K562 (cell line): ENCODE measurements at regions not wholly inside any gene's neighbourhood (a gene's known extent, or its start where the extent isn't known, plus 50 kb on each side); places are given as distances from the start of the nearest gene placed in this dataset.

ENCODE experiments used
- ATAC-seq: fragments of 200-7000 bp; cut with Tn5 transposase; 3 replicates; pipeline ENCODE4 v1.9.1; 2020; ENCODE audit warnings: moderate library complexity
- BruUV-seq: library from RNA; stranded (reverse); fragments of 400-500 nt; replicated peaks from 2 replicates; lab custom pipeline; 2021; lab: Mats Ljungman, UMichigan
- CTCF ChIA-PET: fragments of 300-600 bp; formaldehyde crosslinking; extraction: SDS; loops from one replicate; lab custom pipeline; 2021; ENCODE audit warnings: low intra/inter-chr PET ratio; lab: Yijun Ruan, JAX
- POLR2A ChIA-PET: fragments of 300-600, 350-650 bp; sonication (Branson Sonifier 250); formaldehyde crosslinking; extraction: SDS; loops from one replicate; lab custom pipeline; 2021; ENCODE audit warnings: antibody characterized with exemption, inconsistent platforms; lab: Yijun Ruan, JAX
- DNase-seq, 4 experiments: peaks; one replicate each; pipeline versions ENCODE4 v3.0.0 to v3.0.0-alpha.2; 2011 to 2018; ENCODE audit warnings: low spot score in 3 of 4, mixed read lengths in 3 of 4; ENCODE audit errors: extremely low read depth in 1 of 4
- FAIRE-seq: peaks from 2 replicates; lab custom pipeline; 2011; peaks lifted over from hg19 to GRCh38; lab: Jason Lieb, UNC
- H2AFZ ChIP-seq: 2 replicates; pipeline ENCODE4 v1.6.0; 2011; ENCODE audit warnings: low read depth, low read length, control low read depth, inconsistent platforms
- H3K27ac ChIP-seq: fragments of 200-600 bp; 3 replicates; pipeline ENCODE4 v1.8.0; 2011; ENCODE audit warnings: low read depth, mild to moderate bottlenecking, control low read depth, inconsistent platforms, low read length, moderate library complexity, mixed read lengths; ENCODE audit errors: extremely low read depth
- H3K27me3 ChIP-seq, 2 experiments: fragments of 300-600 bp in 1 of 2; 2 replicates in 1 of 2; 3 replicates in 1 of 2; pipeline versions ENCODE4 v1.6.0 to v1.8.0; 2011; ENCODE audit warnings: inconsistent platforms in 2 of 2, low read length in 2 of 2, mild to moderate bottlenecking in 1 of 2, mixed read lengths in 1 of 2, moderate library complexity in 1 of 2; ENCODE audit not compliant: control insufficient read depth in 2 of 2, insufficient read depth in 2 of 2
- H3K36me3 ChIP-seq: fragments of 300-600 bp; 3 replicates; pipeline ENCODE4 v1.8.0; 2011; ENCODE audit warnings: mild to moderate bottlenecking, low read length, inconsistent platforms; ENCODE audit not compliant: control insufficient read depth, insufficient read depth
- H3K4me1 ChIP-seq, 2 experiments: fragments of 200-600 bp in 1 of 2; replicated peaks in 1 of 2; 2 replicates in 1 of 2; 3 replicates in 1 of 2; pipeline versions ENCODE4 v1.5.1 to v1.8.0; 2011; ENCODE audit warnings: inconsistent platforms in 2 of 2, low read length in 2 of 2, mild to moderate bottlenecking in 1 of 2, mixed read lengths in 1 of 2, moderate library complexity in 1 of 2; ENCODE audit not compliant: control insufficient read depth in 2 of 2, insufficient read depth in 2 of 2
- H3K4me2 ChIP-seq: 2 replicates; pipeline ENCODE4 v1.6.1; 2011; ENCODE audit warnings: low read length, control low read depth, inconsistent platforms, mixed read lengths; ENCODE audit not compliant: insufficient read depth
- H3K4me3 ChIP-seq: fragments of 200-600 bp; sonication (generic), shearing (Covaris generic); 2 replicates; pipeline ENCODE4 v1.5.1; 2016; ENCODE audit warnings: control low read depth, inconsistent platforms
- H3K79me2 ChIP-seq: fragments of 200-600 bp; 3 replicates; pipeline ENCODE4 v1.8.0; 2011; ENCODE audit warnings: low read length, inconsistent platforms; ENCODE audit not compliant: control insufficient read depth, insufficient read depth
- H3K9ac ChIP-seq, 2 experiments: 2 replicates each; pipeline versions ENCODE4 v1.6.0 to v1.6.1; 2011; ENCODE audit warnings: low read depth in 2 of 2, low read length in 2 of 2, control low read depth in 1 of 2, inconsistent platforms in 1 of 2, mild to moderate bottlenecking in 1 of 2, mixed read lengths in 1 of 2; ENCODE audit not compliant: insufficient read depth in 1 of 2
- H3K9me1 ChIP-seq: one replicate; pipeline ENCODE4 v1.6.0; 2011; ENCODE audit warnings: inconsistent platforms, mild to moderate bottlenecking, low read length, moderate library complexity; ENCODE audit not compliant: control insufficient read depth, insufficient read depth
- H3K9me3 ChIP-seq: replicated peaks from 2 replicates; pipeline ENCODE4 v1.5.1; 2011; ENCODE audit warnings: low read depth, low read length, inconsistent platforms; ENCODE audit not compliant: control insufficient read depth, insufficient read depth
- H4K20me1 ChIP-seq: replicated peaks from 2 replicates; pipeline ENCODE4 v1.6.1; 2011; ENCODE audit warnings: low read length, inconsistent platforms, mixed read lengths; ENCODE audit not compliant: control insufficient read depth, insufficient read depth
- ETS2 ChIP-seq: IDR thresholded peaks from 2 replicates; pipeline ENCODE4 v1.6.1; 2016; ENCODE audit warnings: borderline replicate concordance, missing genetic modification characterization, mild to moderate bottlenecking, moderate library complexity, missing compliant biosample characterization; ENCODE audit not compliant: poor library complexity, severe bottlenecking
- GTF2A2 ChIP-seq: IDR thresholded peaks from 2 replicates; pipeline ENCODE4 v1.6.1; 2016; ENCODE audit warnings: mild to moderate bottlenecking, missing genetic modification characterization, missing compliant biosample characterization
- KLF16 ChIP-seq: IDR thresholded peaks from 2 replicates; pipeline ENCODE4 v1.6.1; 2016; ENCODE audit warnings: antibody characterized with exemption
- NFIC ChIP-seq: fragments of 450-650 bp; IDR thresholded peaks from 2 replicates; pipeline ENCODE4 v1.6.1; 2017; ENCODE audit warnings: mild to moderate bottlenecking, inconsistent platforms
- WGBS: fragments of 100-300 bp; shearing (Covaris generic); methylation state at CpG from one replicate; pipeline ENCODE4 v1.1.6; 2016; ENCODE audit warnings: low coverage, mixed read lengths; ENCODE audit not compliant: insufficient coverage; ENCODE audit errors: missing lambda C conversion rate; 5-methylcytosine and 5-hydroxymethylcytosine counted together
- in situ Hi-C: fragments of 300-500 bp; cut with MboI; formaldehyde crosslinking; loops from 4 replicates; pipeline ENCODE4 v1.15.0; 2018; ENCODE audit warnings: inconsistent platforms, mixed read lengths
- intact Hi-C: fragments of 100-400 bp; cut with micrococcal nuclease; formaldehyde crosslinking; loops from 2 replicates; pipeline ENCODE4 v1.14.2; 2022
- TF ChIP-seq, protein P1 (sequence below), 2 experiments: fragments of 450-650 bp in 1 of 2; sonication (generic) in 1 of 2; formaldehyde crosslinking in 1 of 2; IDR thresholded peaks; 2 replicates each; pipeline versions ENCODE4 v1.7.1 to v1.9.0; 2016 to 2022; ENCODE audit warnings: inconsistent platforms in 1 of 2, mild to moderate bottlenecking in 1 of 2, missing genetic modification reagents in 1 of 2

DNA sequence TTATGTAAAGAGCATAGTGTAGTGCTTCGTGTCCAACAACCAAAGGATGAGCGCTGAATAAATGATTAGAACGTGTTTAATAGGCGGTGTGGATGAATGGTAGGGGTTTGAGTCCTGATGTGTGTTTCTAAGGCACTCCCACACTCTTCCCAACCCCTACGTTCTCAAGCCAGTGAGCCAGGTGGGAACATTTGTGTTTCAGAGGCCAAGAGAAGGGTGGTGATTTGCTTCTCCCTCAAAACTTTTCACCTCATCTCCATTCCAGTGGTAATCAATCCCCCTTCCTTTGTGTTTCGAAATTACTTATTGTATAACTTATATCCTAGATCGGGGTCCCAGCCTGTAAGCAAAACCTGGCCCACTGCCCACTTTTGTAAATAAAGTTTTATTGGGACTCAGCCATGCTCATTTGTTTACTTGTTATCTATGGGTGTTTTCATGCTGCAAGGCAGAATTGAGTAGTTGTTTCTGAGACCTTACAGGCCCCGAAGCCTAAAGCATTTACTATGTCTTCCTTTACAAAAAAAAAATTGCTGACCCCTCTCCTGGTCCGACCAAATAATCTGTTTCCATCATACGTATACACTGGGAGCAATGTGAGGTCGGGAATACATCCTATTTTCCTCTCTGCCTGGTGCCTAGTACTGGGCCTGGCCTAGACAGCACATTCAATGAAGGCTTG lies 150.8 kb upstream of the MYCN start:
- no peak for TF ChIP-seq KLF16
- TF ChIP-seq, protein P1, sequence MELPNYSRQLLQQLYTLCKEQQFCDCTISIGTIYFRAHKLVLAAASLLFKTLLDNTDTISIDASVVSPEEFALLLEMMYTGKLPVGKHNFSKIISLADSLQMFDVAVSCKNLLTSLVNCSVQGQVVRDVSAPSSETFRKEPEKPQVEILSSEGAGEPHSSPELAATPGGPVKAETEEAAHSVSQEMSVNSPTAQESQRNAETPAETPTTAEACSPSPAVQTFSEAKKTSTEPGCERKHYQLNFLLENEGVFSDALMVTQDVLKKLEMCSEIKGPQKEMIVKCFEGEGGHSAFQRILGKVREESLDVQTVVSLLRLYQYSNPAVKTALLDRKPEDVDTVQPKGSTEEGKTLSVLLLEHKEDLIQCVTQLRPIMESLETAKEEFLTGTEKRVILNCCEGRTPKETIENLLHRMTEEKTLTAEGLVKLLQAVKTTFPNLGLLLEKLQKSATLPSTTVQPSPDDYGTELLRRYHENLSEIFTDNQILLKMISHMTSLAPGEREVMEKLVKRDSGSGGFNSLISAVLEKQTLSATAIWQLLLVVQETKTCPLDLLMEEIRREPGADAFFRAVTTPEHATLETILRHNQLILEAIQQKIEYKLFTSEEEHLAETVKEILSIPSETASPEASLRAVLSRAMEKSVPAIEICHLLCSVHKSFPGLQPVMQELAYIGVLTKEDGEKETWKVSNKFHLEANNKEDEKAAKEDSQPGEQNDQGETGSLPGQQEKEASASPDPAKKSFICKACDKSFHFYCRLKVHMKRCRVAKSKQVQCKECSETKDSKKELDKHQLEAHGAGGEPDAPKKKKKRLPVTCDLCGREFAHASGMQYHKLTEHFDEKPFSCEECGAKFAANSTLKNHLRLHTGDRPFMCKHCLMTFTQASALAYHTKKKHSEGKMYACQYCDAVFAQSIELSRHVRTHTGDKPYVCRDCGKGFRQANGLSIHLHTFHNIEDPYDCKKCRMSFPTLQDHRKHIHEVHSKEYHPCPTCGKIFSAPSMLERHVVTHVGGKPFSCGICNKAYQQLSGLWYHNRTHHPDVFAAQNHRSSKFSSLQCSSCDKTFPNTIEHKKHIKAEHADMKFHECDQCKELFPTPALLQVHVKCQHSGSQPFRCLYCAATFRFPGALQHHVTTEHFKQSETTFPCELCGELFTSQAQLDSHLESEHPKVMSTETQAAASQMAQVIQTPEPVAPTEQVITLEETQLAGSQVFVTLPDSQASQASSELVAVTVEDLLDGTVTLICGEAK (IDR thresholded peaks at IDR 0.05) = peak; percentile 83
- TF ChIP-seq, protein P1 (CRISPR knock-in tag; IDR thresholded peaks at IDR 0.05) = no peak; the same call in 1 of the 2 replicates
- TF ChIP-seq GTF2A2 (tag) = no peak
- no peak for TF ChIP-seq ETS2 (tag)
- peak; percentile 61; the same call in 1 of the 2 replicates for TF ChIP-seq NFIC
- TF ChIP-seq, all 486 proteins: peak for 2
- POLR2A ChIA-PET = no interaction called here
- H3K27me3 ChIP-seq = peaks cover 0 to 42% of the 10 kb centered on the region in 2 experiments; a peak in 4 of 5 replicates
- no peak overlapping the region for H2AFZ ChIP-seq
- no TSS peak for BruUV-seq
- in situ Hi-C loops (no loop called here), intact Hi-C loops (no loop called here)
- no peaks in the 10 kb centered on the region for H3K36me3 ChIP-seq
- H3K4me2 ChIP-seq = no peak overlapping the region
- no peaks in the 10 kb centered on the region for H3K4me1 ChIP-seq
- no peak for FAIRE-seq
- DNase-seq = no peak
- no peaks in the 10 kb centered on the region for H3K9me3 ChIP-seq
- ATAC-seq = no peak
- no peak overlapping the region for H3K4me3 ChIP-seq
- H3K27ac ChIP-seq = no peak overlapping the region
- H3K9ac ChIP-seq = no peak overlapping the region
- CTCF ChIA-PET = no interaction called here
- H4K20me1 ChIP-seq = no peaks in the 10 kb centered on the region
- 1% methylated on average over 11 of the region's 11 CpGs for WGBS
- no peaks in the 10 kb centered on the region for H3K9me1 ChIP-seq
- no peaks in the 10 kb centered on the region for H3K79me2 ChIP-seq
